ENCODE measurements at regions not wholly inside any gene's neighbourhood (a gene's known extent, or its start where the extent isn't known, plus 50 kb on each side); places are given as distances from the start of the nearest gene placed in this dataset.
"Not testable (repeated sequence)": the region's sequence is repeated elsewhere in the genome, so short reads cannot be mapped to it uniquely, and the experiment has no call there.

- H3K9me3 Mint-ChIP-seq (ENCODE audit: insufficient read depth); ATAC-seq (ENCODE audit: low read depth); H3K27ac ChIP-seq (ENCODE audit: low read length in 2 of 2); H3K27me3 ChIP-seq (replicated peaks in 1 of 4; ENCODE audit: control extremely low read depth in 1 of 4, control insufficient read depth in 3 of 4, insufficient read depth in 4 of 4, low read length in 3 of 4); H3K4me3 ChIP-seq (ENCODE audit: control extremely low read depth in 1 of 5, extremely low read depth in 1 of 5, insufficient read depth in 1 of 5, low read depth in 2 of 5, low read length in 4 of 5); H3K4me1 Mint-ChIP-seq; H3K36me3 ChIP-seq (replicated peaks in 1 of 2; ENCODE audit: control extremely low read depth in 1 of 2, control insufficient read depth in 1 of 2, extremely low read depth in 1 of 2, insufficient read depth in 2 of 2, low read length in 1 of 2); H3K9me3 ChIP-seq (ENCODE audit: control extremely low read depth in 1 of 3, control insufficient read depth in 2 of 3, insufficient read depth in 1 of 3, low read length in 2 of 3); H3K4me3 Mint-ChIP-seq; H3K4me2 ChIP-seq (replicated peaks; ENCODE audit: low read depth, low read length, poor library complexity, severe bottlenecking); H3K27ac Mint-ChIP-seq; H3K9ac ChIP-seq (ENCODE audit: low read length); H2AFZ ChIP-seq (ENCODE audit: insufficient read depth, low read depth, low read length, poor library complexity, severe bottlenecking); DNase-seq; H3K4me1 ChIP-seq (ENCODE audit: control insufficient read depth in 2 of 2, insufficient read depth in 2 of 2, low read length in 2 of 2); H3K79me2 ChIP-seq (ENCODE audit: control insufficient read depth, insufficient read depth, low read length); H4K20me1 ChIP-seq (ENCODE audit: control insufficient read depth, insufficient read depth, low read length, poor library complexity, severe bottlenecking); CTCF ChIA-PET; POLR2A ChIA-PET: not testable (repeated sequence)
- no CpG with 5 or more reads among the region's 3 CpGs for WGBS (ENCODE audit: insufficient coverage)
- intact Hi-C loops (cut with micrococcal nuclease) = loop anchor here (2.0 kb wide), 1 partner anchor 66 kb away; no protein-coding TSS in a partner anchor
- peaks cover 39% of the 10 kb centered on the region for H3K27me3 Mint-ChIP-seq
Observed at GRCh38 chr19:40940771-40941170, 50.3 kb upstream of the CYP2B6 start.

DNA sequence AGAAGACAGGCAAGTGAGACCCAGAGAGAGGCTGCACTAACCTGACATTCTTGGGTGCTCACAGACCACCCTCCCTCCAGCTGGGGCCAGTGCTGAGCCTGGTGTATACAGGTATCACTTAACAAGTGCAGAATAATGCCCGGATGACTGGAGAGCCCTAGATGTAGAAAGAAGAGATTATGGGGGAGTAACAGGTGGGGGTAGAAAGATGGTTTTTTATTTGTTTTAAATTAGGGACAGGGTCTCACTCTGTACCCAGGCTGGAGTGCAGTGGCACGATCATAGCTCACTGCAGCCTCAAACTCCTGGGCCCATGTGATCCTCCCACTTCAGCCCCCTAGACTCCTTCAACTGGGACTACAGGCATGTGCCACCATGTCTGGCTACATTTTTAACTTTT, 53.1 kb upstream of the CYP2B6 start:
- H3K4me1 ChIP-seq (ENCODE audit: control insufficient read depth in 2 of 2, insufficient read depth in 2 of 2, low read length in 2 of 2); H4K20me1 ChIP-seq (ENCODE audit: control insufficient read depth, insufficient read depth, low read length, poor library complexity, severe bottlenecking); H3K79me2 ChIP-seq (ENCODE audit: control insufficient read depth, insufficient read depth, low read length); H3K4me3 Mint-ChIP-seq; H3K9me3 ChIP-seq (ENCODE audit: control extremely low read depth in 1 of 3, control insufficient read depth in 2 of 3, insufficient read depth in 1 of 3, low read length in 2 of 3); H2AFZ ChIP-seq (ENCODE audit: insufficient read depth, low read depth, low read length, poor library complexity, severe bottlenecking); H3K4me3 ChIP-seq (ENCODE audit: control extremely low read depth in 1 of 5, extremely low read depth in 1 of 5, insufficient read depth in 1 of 5, low read depth in 2 of 5, low read length in 4 of 5); intact Hi-C loops (cut with micrococcal nuclease); H3K27ac Mint-ChIP-seq; H3K27ac ChIP-seq (ENCODE audit: low read length in 2 of 2); POLR2A ChIA-PET; H3K4me1 Mint-ChIP-seq; DNase-seq; H3K9ac ChIP-seq (ENCODE audit: low read length); CTCF ChIA-PET; H3K36me3 ChIP-seq (replicated peaks in 1 of 2; ENCODE audit: control extremely low read depth in 1 of 2, control insufficient read depth in 1 of 2, extremely low read depth in 1 of 2, insufficient read depth in 2 of 2, low read length in 1 of 2); H3K4me2 ChIP-seq (replicated peaks; ENCODE audit: low read depth, low read length, poor library complexity, severe bottlenecking); H3K27me3 ChIP-seq (replicated peaks in 1 of 4; ENCODE audit: control extremely low read depth in 1 of 4, control insufficient read depth in 3 of 4, insufficient read depth in 4 of 4, low read length in 3 of 4); ATAC-seq (ENCODE audit: low read depth); H3K9me3 Mint-ChIP-seq (ENCODE audit: insufficient read depth): not testable (repeated sequence)
- peaks cover 34% of the 10 kb centered on the region for H3K27me3 Mint-ChIP-seq
- no CpG with 5 or more reads among the region's 2 CpGs for WGBS (ENCODE audit: insufficient coverage)

- Histone ChIP-seq H4K20me1 (ENCODE audit: control insufficient read depth, insufficient read depth, low read length, poor library complexity, severe bottlenecking) (no peaks in the 10 kb centered on the region), H2AFZ (ENCODE audit: insufficient read depth, low read depth, low read length, poor library complexity, severe bottlenecking) (no peak overlapping the region), H3K4me1 (ENCODE audit: control insufficient read depth in 2 of 2, insufficient read depth in 2 of 2, low read length in 2 of 2) (no peaks in the 10 kb centered on the region), H3K4me3 (ENCODE audit: control extremely low read depth in 1 of 5, extremely low read depth in 1 of 5, insufficient read depth in 1 of 5, low read depth in 2 of 5, low read length in 4 of 5) (no peak overlapping the region), H3K4me2 (replicated peaks; ENCODE audit: low read depth, low read length, poor library complexity, severe bottlenecking) (no peak overlapping the region), H3K79me2 (ENCODE audit: control insufficient read depth, insufficient read depth, low read length) (no peaks in the 10 kb centered on the region), H3K27me3 (replicated peaks in 1 of 4; ENCODE audit: control extremely low read depth in 1 of 4, control insufficient read depth in 3 of 4, insufficient read depth in 4 of 4, low read length in 3 of 4) (peaks cover 0 to 19% (median 0%) of the 10 kb centered on the region in 4 experiments), H3K27ac (ENCODE audit: low read length in 2 of 2) (no peak overlapping the region), H3K9me3 (ENCODE audit: control extremely low read depth in 1 of 3, control insufficient read depth in 2 of 3, insufficient read depth in 1 of 3, low read length in 2 of 3) (peaks cover 0 to 4% (median 0%) of the 10 kb centered on the region in 3 donors), H3K9ac (ENCODE audit: low read length) (no peak overlapping the region), H3K36me3 (replicated peaks in 1 of 2; ENCODE audit: control extremely low read depth in 1 of 2, control insufficient read depth in 1 of 2, extremely low read depth in 1 of 2, insufficient read depth in 2 of 2, low read length in 1 of 2) (no peaks in the 10 kb centered on the region)
- POLR2A ChIA-PET = no interaction called here
- Mint-ChIP-seq H3K27ac (no peak overlapping the region), H3K9me3 (ENCODE audit: insufficient read depth) (no peaks in the 10 kb centered on the region), H3K4me1 (no peaks in the 10 kb centered on the region), H3K4me3 (no peak overlapping the region), H3K27me3 (peaks cover 44% of the 10 kb centered on the region)
- intact Hi-C loops (cut with micrococcal nuclease) = no loop called here
- DNase-seq (no peak), ATAC-seq (ENCODE audit: low read depth) (no peak)
- TF ChIP-seq, protein P1, sequence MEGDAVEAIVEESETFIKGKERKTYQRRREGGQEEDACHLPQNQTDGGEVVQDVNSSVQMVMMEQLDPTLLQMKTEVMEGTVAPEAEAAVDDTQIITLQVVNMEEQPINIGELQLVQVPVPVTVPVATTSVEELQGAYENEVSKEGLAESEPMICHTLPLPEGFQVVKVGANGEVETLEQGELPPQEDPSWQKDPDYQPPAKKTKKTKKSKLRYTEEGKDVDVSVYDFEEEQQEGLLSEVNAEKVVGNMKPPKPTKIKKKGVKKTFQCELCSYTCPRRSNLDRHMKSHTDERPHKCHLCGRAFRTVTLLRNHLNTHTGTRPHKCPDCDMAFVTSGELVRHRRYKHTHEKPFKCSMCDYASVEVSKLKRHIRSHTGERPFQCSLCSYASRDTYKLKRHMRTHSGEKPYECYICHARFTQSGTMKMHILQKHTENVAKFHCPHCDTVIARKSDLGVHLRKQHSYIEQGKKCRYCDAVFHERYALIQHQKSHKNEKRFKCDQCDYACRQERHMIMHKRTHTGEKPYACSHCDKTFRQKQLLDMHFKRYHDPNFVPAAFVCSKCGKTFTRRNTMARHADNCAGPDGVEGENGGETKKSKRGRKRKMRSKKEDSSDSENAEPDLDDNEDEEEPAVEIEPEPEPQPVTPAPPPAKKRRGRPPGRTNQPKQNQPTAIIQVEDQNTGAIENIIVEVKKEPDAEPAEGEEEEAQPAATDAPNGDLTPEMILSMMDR (IDR thresholded peaks at IDR 0.05) = no peak
- no peak for TF ChIP-seq EZH2 (IDR thresholded peaks at IDR 0.05; ENCODE audit: borderline replicate concordance, insufficient read depth, low read depth, low read length, poor library complexity, severe bottlenecking)
- WGBS (ENCODE audit: insufficient coverage) = no CpG with 5 or more reads among the region's 3 CpGs
- CTCF ChIA-PET = no interaction called here
Observed at GRCh38 chr19:40936755-40937154, 54.3 kb upstream of the CYP2B6 start.

Measured in B cell (primary cell).